ENCODE measurements at regions not wholly inside any gene's neighbourhood (a gene's known extent, or its start where the extent isn't known, plus 50 kb on each side); places are given as distances from the start of the nearest gene placed in this dataset.
"Not testable (repeated sequence)": the region's sequence is repeated elsewhere in the genome, so short reads cannot be mapped to it uniquely, and the experiment has no call there.

DNA sequence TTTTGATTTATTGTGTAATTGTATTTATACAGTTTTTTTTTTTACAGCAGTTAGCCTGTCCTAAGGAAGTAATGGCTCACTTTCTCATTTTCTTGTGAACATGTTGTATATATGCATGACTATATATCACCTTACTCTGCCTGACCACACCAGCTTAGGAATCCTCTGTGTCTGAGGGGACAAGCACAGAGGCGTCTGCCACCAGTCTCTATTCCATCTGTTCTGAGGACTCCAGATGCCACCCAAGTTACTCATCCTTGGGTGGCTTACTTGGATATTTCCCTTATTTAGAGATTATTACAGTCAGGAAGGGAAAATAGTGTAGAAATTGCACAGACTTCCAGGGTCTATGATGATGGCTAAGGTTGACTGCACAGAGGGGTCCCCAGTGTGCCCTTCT, 256.3 kb upstream of the C9orf72 start:
- no peak for DNase-seq

DNA sequence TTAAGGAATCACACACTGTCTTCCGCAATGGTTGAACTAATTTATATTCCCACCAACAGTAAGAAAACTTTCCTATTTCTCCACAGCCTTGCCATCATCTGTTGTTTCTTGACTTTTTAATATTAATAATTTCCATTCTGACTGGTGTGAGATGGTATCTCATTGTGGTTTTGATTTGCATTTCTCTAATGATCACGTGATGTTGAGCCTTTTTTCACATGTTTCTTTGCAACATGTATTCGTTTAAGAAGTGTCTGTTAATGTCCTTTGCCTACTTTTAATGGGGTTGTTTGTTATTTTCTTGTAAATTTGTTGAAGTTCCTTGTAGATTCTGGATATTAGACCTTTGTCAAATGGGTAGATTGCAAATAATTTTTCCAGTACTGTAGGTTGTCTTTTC, 258.8 kb upstream of the C9orf72 start:
- not testable (repeated sequence) for DNase-seq

DNA sequence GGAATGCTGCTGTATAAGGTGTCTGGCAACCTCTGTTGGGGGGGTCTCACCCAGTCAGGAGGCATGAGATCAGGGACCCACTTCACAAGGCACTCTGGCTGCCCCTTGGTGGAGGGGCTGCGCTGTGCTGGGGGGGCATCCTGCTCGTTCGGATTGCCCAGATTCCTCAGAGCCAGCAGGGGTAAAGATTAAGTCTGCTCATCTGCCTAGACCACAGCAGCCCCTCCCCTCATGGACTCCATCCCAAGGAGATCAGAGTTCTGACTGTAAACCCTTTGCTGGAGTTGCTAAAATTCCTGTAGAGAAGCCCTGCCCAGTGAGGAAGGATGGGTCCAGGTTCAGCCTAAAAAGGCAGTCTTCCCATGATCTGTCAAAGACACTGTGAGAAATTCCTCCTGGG, 262.0 kb upstream of the C9orf72 start:
- DNase-seq = no peak

DNA sequence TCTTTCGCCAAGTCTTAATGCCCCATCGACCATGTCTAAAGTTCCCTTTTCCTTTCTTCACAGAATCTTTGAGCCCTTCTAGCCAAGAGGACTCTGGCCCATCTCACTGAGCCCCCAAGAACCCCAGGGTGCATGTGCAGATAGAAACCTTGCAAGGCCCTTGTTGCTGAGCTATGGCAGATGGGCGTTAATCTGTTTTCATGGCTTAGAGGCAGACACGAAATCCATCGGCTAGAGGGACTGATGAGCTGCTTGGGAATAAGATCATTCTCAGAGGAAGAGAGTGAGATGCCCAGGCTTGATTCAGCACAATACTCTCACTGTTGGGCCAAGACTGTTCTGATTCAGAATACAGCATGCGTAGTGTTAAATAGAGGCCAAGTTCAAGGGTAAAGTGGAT, 262.5 kb upstream of the C9orf72 start:
- no peak for DNase-seq

DNA sequence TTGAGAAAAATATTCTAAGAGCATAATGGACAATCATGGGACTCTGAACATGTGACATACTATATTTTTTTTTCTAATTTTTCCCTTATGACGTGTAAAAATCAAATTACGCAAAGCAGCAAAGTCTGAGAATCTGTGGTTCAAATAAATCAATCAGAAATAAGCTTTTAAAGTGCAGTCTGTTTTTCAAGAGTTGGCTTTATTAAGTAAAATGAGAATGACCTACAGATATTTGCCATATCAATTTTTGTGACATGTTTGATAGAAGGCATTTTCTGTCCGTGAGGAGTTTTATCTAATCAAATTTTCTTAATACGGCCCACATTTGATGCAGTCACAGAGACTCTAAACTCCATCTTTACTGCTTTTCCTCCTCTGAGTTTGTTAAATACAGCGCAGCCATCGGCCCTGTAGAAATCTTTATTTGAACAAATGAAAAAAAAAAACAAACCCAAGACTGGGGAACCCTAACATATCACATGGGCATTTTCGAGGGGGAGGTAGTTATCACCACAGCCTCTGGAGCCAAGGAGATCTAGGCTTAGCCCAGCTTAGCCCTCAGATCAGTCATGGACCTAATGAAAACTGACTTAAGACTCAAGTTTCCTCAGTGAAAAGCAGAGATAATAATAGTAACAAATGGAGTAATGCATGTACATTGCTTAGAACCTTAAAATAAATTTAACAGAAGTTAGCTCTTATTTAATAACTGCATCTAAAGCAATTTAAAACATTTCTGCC, 263.6 kb upstream of the C9orf72 start:
- DNase-seq = no peak

DNA sequence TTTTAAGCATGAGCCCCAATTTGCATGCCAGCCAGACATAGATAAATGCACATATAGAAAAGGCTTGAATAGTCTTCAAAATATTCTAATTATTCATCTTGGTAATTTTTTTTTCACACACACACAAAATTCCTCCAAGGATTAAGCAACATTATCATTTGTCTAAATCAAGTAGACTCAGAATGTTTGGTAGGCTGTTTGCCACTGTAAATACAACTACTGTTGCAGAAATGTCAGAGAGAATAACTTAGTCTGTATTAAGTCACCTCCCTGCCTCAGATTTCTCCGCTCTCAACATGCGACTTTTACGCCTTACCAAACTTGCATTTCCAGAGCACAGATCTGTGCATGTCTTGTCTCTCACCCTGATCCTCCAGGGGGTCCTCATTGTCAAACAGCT, 265.6 kb upstream of the C9orf72 start:
- DNase-seq = no peak

DNA sequence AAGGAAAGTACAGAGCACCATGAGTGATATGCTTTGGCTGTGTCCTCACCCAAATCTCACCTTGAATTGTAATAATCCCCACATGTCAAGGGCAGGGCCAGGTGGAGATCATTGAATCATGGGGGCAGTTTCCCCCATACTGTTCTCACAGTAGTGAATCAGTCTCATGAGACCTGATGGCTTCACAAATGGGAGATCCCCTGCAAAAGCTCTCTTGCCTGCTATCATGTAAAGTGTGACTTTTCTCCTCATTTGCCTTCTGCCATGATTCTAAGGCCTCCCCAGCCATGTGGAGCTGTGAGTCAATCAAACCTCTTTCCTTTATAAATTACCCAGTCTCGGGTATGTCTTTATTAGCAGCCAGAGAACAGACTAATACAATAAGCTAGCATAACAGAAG, 266.5 kb upstream of the C9orf72 start:
- not testable (repeated sequence) for DNase-seq

DNA sequence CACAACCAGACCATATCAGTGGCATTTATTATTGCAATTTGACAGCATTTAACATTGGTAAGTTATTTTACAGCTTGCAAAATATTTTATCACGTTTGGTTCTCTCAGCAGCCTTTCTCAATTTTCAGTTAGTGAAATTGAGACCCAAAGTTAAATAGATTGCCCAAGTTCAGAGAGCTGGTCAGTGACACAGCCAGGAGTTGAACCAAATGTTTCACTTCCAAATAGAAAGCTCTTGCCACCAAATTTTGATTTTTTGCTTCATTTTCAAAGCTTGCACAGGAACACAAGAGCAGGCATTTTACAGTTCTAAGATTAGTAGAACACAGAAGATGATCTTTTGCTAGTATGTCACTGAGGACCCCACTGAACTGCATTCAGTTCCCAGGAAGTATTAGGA, 271.5 kb upstream of the C9orf72 start:
- DNase-seq = no peak

DNA sequence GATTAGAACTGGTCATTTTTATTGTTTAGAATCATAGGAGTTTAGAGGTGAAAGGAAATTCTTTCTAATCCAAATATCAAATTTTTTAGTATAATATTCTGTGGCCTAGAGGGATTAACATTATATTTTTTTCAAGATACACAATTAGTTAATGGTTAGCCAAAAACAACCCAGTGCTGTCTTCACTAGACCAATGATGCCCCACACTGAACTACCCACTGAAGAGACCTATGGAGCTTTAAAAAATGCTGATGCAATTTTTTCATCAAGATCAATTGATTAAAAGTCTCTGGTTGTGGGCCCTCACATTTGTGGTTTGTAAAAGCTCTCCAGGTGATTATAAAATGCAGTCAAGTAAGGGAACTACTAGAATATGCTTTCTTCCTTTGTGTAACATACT, 274.1 kb upstream of the C9orf72 start:
- no peak for DNase-seq

DNA sequence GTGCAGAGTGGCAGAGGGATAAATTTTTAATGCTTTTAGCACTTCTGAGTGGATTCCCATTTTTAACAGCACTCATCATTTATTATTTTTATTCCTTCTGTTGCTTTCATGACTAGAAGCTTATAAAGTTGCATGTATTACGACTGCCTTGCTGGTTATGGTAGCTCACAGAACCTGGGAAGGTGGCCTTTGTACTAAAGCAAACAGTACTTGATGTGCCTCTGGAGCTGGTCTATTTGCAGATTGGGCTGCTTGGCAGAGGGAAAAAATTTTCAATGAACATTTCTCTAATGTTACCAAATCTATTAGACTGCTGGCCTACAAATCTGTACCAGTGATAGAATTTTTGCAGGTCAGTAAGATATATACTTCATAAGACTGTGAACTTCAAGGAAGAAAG, 274.5 kb upstream of the C9orf72 start:
- DNase-seq = no peak

DNA sequence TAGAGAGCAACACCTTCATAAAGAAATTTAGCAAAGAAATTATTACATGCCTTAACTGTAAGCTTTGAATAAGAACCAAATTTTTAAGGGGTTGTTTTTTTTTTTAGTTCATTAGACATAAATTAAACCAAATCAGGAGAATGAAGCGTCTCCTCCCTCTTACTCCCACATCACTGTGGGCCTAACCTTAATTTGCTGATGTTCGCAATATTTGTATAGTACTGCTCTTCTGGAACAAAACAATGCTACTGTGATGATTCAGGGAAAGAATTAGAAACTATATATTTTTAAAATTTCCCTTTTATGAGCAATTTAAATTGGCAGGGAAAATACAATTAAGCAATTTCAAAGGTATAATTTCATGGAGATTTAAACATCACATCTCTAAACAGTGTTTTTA, 275.0 kb upstream of the C9orf72 start:
- no peak for DNase-seq

DNA sequence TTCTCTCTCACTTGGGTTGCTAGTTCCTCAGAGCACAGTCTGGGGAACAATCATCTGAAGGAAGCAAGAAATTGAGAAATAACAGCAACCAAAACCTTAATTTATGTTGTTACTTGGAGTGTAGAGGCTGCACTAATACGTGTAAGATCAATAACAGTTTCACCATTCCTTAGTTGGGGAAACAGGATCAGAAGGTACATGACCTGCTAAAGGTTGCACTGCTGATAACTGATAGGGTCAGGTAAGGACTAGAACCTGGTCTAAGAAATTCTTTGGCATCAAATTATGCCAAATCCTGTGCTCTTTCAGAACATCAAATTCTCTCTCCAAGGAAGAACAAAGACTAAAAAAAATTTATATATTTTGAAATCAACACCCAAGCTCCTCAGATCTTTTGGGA, 278.6 kb upstream of the C9orf72 start:
- no peak for DNase-seq

DNA sequence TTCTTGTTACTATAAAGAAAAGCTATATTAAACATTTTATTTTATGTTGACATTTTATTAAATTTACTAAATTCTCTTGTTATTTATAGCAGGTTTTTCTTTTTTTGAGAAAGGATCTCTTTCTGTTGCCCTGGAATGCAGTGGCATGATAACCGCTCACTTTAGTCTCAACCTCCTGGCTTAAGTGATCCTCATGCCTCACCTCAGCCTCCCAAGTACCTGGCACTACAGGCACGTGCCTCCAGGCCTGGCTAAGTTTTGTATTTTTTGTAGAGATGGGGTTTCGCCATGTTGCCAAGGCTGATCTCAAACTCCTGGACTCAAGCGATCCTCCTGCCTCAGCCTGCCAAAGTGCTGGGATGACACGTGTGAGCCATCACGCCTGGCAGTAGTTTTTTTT, 280.2 kb upstream of the C9orf72 start:
- no peak for DNase-seq

DNA sequence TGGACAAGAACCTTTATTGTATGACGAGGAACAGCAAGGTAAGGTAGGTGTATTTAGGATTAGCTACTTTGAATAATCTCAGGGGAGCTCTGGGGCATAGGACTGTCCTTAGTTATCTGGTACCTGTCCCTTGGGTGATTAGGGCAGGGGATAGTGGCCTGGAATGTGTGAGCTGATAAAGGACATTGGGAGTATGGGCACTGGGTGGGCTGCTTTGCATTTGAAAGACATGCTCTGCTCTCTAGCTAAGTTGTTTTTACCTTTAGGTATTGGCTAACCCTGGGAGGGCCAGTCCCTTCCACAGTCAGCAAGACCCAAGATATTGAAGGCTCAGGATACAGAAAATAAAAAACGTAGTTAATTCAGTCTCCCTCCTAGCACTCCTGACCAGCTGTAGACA, 282.8 kb upstream of the C9orf72 start:
- no peak for DNase-seq

DNA sequence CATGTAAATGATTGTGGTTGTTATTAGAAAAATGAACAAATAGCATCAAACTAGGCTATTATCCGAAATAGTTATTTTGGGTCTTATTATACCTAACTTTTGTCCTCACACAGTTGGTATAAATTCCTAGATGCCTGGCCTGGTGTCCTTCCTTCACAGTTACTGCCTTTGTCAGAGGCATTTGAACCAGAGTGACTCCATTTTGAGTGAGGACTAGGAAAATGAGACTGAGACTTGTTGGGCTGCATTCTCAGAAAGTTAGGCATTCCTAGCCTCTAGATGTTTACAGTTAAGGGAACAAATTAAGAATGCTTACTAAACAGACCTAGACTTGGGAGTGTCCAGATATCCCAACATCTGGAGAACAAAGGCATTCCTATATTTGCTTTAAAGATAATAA, 283.5 kb upstream of the C9orf72 start:
- DNase-seq = no peak

DNA sequence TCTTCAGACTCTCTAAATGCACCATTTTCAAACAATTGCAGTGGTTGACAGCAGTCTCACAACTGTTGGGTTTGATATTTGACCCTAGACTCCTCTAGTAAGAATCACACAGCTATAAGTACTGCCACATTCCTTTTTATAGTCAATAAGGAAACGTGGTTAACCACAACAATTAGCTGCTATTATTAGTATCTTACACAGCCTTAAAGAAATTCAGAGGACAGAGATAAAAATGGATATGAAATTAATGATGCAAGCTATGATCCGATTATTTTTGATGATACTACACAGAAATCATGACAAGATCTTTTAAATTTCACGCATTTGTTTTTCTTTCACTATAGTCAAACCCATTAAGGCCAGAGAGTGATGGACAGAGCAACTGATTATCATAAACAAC, 288.6 kb upstream of the C9orf72 start:
- DNase-seq = no peak

DNA sequence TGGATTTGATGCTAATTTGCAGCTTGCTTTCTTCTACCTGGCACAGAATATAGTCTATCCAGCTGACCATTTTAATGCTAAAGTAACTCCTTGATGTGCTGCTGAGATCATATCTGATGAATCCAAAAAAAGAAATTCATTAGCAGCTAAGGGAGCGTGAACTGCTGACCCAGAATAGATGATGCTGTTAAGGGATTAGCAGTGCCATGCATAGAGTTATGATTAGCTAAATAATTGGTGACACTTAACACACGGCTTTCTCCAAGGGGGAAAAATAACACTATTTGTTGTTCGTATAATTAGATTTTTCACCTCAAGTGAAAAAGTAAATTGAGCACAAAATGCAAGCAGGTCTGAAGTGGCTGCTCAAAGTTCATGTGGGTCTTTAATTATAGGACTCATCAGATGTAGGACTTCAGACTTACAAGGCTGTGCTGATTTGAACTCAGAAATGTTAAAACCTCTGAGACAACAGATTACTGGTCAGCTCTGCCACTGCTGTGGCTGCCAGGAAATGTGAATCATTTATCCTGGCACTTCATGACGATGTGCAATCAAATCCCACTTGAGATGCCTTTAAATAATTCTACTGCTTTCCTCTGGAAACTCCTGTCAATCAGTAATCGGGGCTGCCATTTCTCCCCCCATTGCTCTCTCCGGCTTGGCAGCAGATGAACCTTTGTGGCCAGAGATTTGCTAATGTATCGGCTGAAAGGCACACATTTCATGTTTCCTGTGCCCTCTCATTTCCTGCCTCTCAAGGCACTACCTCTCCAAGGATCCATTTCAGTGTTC, 291.6 kb upstream of the C9orf72 start:
- no peak for DNase-seq

DNA sequence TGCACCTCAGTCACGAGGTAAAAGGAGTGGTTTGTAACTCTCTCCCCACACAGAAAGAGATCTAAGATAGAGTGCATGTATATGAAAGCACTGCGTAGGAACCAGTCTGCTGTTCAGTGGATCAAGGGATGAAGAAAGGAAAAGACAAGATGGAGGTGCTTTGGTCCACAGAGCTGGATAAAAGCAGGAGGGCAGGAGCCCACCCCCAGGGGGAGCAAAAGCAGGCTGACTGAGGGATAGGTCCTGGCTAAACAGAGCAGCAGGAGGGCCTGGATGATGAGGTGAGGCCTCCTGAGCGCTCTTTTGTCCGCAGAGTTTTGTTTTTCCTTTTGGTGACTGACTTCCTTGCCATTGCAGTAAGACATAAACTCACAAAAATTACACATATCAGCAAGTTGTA, 293.5 kb upstream of the C9orf72 start:
- no peak for DNase-seq

DNA sequence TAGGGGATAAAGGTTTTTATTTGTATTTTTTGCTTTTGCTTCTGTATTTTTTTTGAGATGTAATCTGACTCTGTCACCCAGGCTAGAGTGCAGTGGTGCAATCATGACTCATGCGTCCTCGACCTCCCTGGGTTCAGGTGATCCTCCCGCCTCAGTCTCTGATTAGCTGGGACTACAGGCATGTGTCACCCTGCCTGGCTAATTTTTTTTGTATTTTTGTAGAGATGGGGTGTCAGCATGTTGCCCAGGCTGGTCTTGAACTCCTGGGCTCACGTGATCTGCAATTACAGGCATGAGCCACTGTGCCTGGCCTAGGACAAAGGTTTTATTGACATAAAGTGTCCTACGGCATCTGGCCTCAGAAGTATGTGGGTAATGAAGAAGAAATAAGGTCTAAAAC, 297.1 kb upstream of the C9orf72 start:
- DNase-seq = no peak

DNA sequence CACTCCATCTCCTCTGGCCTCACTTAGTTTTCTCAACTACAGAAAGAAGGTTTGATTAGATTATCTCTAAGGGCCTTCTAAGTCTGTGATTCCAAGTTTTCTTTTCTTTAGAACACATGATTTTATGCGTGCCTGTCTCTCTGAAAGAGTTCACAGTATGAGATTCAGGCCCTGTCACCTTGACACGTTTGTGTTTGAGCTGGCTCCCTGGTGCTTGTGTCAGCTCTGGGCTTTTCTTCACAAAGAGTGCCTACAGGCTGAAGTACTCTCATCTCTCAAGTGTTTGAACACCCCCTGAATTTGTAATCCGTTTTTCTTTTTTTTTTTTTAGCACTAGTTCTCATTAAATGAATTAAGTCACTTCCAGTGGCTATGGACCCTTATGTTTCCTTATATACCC, 306.9 kb upstream of the C9orf72 start:
- DNase-seq = no peak

DNA sequence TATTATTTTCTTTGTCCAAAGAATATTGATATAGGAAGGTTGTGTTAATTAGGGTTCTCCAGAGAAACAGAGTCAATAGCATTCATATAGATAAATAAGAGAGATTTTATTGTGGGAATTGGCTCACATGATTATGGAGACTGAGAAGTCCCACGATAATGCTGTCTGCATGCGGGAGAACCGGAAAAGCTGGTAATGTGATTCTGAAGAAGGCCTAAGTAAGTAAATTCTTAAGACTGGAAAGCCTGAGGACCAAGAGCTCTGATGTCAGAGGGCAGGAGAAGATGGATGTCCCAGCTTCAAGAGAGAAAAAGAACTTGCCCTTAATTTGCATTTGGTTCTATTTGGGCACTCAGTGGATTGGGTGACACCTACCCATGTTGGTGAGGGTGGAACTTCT, 307.4 kb upstream of the C9orf72 start:
- DNase-seq = no peak

DNA sequence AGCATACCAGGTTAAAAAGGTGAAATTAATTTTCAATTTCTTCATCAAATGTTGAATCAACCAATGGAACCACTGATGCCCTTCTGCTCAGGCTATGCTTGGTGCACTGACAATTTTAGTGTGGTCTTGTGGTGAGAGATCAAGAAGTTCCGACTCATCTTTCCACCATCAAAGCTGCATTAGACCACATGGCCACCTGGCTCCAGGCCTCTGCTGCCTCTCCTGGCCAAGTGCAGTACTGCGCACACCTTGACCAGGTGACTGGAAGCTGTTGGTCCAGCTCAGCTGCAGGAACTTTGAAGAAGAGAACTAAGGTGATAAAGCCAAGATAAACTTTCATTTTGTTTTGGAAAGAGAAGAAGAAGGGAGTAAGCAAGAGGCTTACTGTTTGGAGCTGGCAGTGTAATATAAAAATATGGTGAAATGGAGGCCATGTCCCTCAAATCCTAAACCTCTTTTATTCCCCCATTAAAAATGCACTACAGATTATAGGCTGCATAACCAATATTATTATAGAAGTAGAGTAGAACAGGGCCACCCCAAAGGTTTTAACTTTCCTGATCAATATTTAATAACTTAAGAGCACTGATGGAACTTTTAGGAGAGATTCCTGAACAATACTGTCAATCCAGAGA, 315.5 kb upstream of the C9orf72 start:
- no peak for DNase-seq

DNA sequence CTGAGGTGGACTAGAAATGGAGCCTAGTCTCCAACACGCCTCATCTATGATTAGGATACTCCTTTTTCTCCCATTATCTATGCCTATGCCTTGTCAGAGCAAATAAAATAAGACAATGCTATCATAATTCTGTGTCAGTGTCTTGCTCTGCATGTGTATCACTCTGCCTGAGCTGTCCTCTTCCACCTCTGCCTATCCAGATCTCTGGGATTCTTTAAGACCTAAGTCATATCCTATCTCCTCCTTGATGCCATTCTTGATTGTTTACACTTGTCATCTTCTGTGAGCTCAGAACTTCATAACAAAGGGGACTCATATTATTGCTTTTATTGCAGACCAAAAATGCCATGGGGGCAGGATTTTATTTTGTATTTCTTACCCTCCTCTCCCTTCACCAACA, 351.2 kb upstream of the C9orf72 start:
- no peak for DNase-seq

DNA sequence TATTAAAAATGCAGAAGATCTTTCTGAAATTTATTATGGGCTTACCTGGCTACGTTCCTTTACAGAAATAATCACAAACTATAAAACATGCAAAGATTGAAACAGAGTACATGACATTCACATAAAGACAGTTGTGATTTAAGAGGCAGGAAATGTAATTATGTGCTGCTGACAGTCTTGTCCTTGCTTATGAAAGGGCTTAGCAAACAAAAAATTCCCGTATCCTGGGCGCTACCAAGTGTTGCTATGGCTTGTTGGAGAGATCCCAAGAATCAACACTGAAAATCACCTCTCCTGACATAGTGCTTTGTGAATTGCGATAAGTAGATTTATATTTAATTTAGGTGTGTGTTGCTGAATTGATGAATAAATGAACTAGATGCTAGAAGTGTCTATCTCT, 352.5 kb upstream of the C9orf72 start:
- DNase-seq = no peak

Measured in amniotic stem cell (primary cell).